Peyer's patch (tissue), 4 donors: ENCODE measurements at regions not wholly inside any gene's neighbourhood (a gene's known extent, or its start where the extent isn't known, plus 50 kb on each side); places are given as distances from the start of the nearest gene placed in this dataset.

ENCODE experiments used
- POLR2A ChIP-seq, 2 donors: fragments of 450-650 bp; IDR thresholded peaks; one replicate each; pipeline ENCODE4 v1.5.1; 2017; ENCODE audit warnings: antibody characterized with exemption in 2 of 2, mild to moderate bottlenecking in 2 of 2, moderate library complexity in 2 of 2
- TF ChIP-seq, protein P1 (sequence below), 6 experiments: fragments of 450-650 bp in 4 of 6; fragments of 200-600 bp in 2 of 6; sonication (generic) in 1 of 6; IDR thresholded peaks; one replicate each; pipeline ENCODE4 v1.5.1; 2017 to 2019; ENCODE audit warnings: antibody characterized with exemption in 6 of 6, mild to moderate bottlenecking in 3 of 6, moderate library complexity in 1 of 6

- TF ChIP-seq, protein P1, sequence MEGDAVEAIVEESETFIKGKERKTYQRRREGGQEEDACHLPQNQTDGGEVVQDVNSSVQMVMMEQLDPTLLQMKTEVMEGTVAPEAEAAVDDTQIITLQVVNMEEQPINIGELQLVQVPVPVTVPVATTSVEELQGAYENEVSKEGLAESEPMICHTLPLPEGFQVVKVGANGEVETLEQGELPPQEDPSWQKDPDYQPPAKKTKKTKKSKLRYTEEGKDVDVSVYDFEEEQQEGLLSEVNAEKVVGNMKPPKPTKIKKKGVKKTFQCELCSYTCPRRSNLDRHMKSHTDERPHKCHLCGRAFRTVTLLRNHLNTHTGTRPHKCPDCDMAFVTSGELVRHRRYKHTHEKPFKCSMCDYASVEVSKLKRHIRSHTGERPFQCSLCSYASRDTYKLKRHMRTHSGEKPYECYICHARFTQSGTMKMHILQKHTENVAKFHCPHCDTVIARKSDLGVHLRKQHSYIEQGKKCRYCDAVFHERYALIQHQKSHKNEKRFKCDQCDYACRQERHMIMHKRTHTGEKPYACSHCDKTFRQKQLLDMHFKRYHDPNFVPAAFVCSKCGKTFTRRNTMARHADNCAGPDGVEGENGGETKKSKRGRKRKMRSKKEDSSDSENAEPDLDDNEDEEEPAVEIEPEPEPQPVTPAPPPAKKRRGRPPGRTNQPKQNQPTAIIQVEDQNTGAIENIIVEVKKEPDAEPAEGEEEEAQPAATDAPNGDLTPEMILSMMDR (IDR thresholded peaks at IDR 0.05) = no peak
- TF ChIP-seq POLR2A (IDR thresholded peaks at IDR 0.05) = no peak
Observed at GRCh38 chr1:106780806-106781569, 275.5 kb upstream of the PRMT6 start.
